Hepatocyte (in vitro differentiated cells): ENCODE measurements at regions not wholly inside any gene's neighbourhood (a gene's known extent, or its start where the extent isn't known, plus 50 kb on each side); places are given as distances from the start of the nearest gene placed in this dataset.

ENCODE experiments used
- DNase-seq: peaks from one replicate; pipeline ENCODE4 v3.0.0-alpha.2; 2016; ENCODE audit warnings: low spot score
- H2AFZ ChIP-seq: fragments of 200-600 bp; sonication (generic); 2 replicates; pipeline ENCODE4 v1.6.0; 2016; ENCODE audit warnings: antibody characterized with exemption, mild to moderate bottlenecking
- H3K27ac ChIP-seq: fragments of 200-600 bp; sonication (generic); 2 replicates; pipeline ENCODE4 v1.5.1; 2016; ENCODE audit warnings: mild to moderate bottlenecking
- H3K27me3 ChIP-seq: fragments of 200-600 bp; sonication (generic); 2 replicates; pipeline ENCODE4 v1.6.1; 2016
- H3K36me3 ChIP-seq: fragments of 200-600 bp; sonication (generic); replicated peaks from 2 replicates; pipeline ENCODE4 v1.5.1; 2016; ENCODE audit warnings: low read depth; ENCODE audit not compliant: insufficient read depth
- H3K4me1 ChIP-seq: fragments of 200-600 bp; sonication (generic); 2 replicates; pipeline ENCODE4 v1.5.1; 2016; ENCODE audit warnings: mild to moderate bottlenecking, moderate library complexity; ENCODE audit not compliant: insufficient read depth
- H3K4me2 ChIP-seq: fragments of 200-600 bp; sonication (generic); 2 replicates; pipeline ENCODE4 v1.6.0; 2016
- H3K4me3 ChIP-seq: fragments of 200-600 bp; sonication (generic); 2 replicates; pipeline ENCODE4 v1.5.1; 2016; ENCODE audit warnings: mild to moderate bottlenecking
- H3K79me2 ChIP-seq: fragments of 200-600 bp; sonication (generic); 2 replicates; pipeline ENCODE4 v1.6.0; 2017; ENCODE audit warnings: mild to moderate bottlenecking
- H3K9me2 ChIP-seq: fragments of 200-600 bp; sonication (generic); replicated peaks from 2 replicates; pipeline ENCODE4 v1.6.0; 2017; ENCODE audit warnings: mild to moderate bottlenecking; ENCODE audit not compliant: insufficient read depth
- H3K9me3 ChIP-seq: fragments of 200-600 bp; sonication (generic); 2 replicates; pipeline ENCODE4 v1.5.1; 2016; ENCODE audit warnings: low read depth, mild to moderate bottlenecking
- H4K20me1 ChIP-seq: fragments of 200-600 bp; sonication (generic); 2 replicates; pipeline ENCODE4 v1.6.0; 2016; ENCODE audit warnings: mild to moderate bottlenecking; ENCODE audit not compliant: insufficient read depth, poor library complexity, severe bottlenecking
- EZH2 ChIP-seq: fragments of 200-600 bp; sonication (generic); IDR thresholded peaks from 2 replicates; pipeline ENCODE4 v1.6.1; 2016; ENCODE audit warnings: antibody characterized with exemption, mild to moderate bottlenecking, borderline replicate concordance
- EZH2phosphoT487 ChIP-seq: fragments of 200-600 bp; sonication (generic); IDR thresholded peaks from one replicate; pipeline ENCODE4 v1.6.1; 2018; ENCODE audit warnings: antibody characterized with exemption, mild to moderate bottlenecking, low read depth, moderate library complexity; ENCODE audit not compliant: unreplicated experiment, severe bottlenecking
- WGBS: methylation state at CpG from one replicate; pipeline ENCODE4 v1.1.6; 2016; ENCODE audit warnings: low lambda C conversion rate; ENCODE audit errors: missing lambda C conversion rate; 5-methylcytosine and 5-hydroxymethylcytosine counted together
- TF ChIP-seq, protein P1 (sequence below): fragments of 200-600 bp; sonication (generic); IDR thresholded peaks from 2 replicates; pipeline ENCODE4 v1.5.1; 2016; ENCODE audit warnings: antibody characterized with exemption, mild to moderate bottlenecking; ENCODE audit not compliant: poor library complexity

DNA sequence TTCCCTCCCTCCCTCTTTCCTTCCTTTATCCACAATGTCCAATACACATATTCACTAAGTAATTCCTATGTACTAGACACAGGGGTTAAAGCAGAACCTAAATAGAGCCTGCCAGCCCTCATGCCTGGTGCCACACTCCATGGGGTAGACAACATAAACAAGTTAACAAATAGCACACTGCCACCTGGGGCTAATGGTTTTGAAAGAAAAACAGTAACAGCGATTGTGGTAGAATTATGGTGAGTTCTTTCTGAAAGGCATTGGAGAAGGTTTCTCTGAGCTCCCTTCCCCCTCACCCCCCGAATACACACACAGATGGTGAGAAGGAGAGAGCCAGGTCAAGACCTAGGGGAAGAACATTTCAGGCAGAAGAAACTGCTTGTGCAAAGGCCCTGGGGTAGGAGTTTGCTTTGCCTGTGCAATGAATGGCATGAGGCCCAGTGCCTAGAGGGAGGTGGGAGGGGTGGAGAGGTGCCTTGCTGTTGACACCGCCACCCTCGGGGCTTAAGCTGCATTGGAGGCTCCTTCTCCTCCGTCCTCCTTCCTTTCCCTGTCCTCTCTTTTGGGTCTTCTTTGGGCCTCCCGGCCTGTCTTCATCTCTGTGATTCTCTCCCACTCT, 502.4 kb upstream of the SULF2 start:
- Histone ChIP-seq H2AFZ (no peak overlapping the region), H3K4me1 (peaks cover 21% of the 10 kb centered on the region), H4K20me1 (no peaks in the 10 kb centered on the region), H3K36me3 (no peaks in the 10 kb centered on the region), H3K79me2 (no peaks in the 10 kb centered on the region), H3K27ac (peak overlapping the region; percentile 48), H3K4me2 (no peak overlapping the region), H3K27me3 (no peaks in the 10 kb centered on the region), H3K9me3 (no peaks in the 10 kb centered on the region), H3K4me3 (no peak overlapping the region), H3K9me2 (no peaks in the 10 kb centered on the region)
- DNase-seq, result no peak
- WGBS, result 85% methylated on average over 4 of the region's 6 CpGs
- TF ChIP-seq EZH2, result no peak
- no peak for TF ChIP-seq EZH2phosphoT487
- TF ChIP-seq, protein P1, sequence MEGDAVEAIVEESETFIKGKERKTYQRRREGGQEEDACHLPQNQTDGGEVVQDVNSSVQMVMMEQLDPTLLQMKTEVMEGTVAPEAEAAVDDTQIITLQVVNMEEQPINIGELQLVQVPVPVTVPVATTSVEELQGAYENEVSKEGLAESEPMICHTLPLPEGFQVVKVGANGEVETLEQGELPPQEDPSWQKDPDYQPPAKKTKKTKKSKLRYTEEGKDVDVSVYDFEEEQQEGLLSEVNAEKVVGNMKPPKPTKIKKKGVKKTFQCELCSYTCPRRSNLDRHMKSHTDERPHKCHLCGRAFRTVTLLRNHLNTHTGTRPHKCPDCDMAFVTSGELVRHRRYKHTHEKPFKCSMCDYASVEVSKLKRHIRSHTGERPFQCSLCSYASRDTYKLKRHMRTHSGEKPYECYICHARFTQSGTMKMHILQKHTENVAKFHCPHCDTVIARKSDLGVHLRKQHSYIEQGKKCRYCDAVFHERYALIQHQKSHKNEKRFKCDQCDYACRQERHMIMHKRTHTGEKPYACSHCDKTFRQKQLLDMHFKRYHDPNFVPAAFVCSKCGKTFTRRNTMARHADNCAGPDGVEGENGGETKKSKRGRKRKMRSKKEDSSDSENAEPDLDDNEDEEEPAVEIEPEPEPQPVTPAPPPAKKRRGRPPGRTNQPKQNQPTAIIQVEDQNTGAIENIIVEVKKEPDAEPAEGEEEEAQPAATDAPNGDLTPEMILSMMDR, result no peak

DNA sequence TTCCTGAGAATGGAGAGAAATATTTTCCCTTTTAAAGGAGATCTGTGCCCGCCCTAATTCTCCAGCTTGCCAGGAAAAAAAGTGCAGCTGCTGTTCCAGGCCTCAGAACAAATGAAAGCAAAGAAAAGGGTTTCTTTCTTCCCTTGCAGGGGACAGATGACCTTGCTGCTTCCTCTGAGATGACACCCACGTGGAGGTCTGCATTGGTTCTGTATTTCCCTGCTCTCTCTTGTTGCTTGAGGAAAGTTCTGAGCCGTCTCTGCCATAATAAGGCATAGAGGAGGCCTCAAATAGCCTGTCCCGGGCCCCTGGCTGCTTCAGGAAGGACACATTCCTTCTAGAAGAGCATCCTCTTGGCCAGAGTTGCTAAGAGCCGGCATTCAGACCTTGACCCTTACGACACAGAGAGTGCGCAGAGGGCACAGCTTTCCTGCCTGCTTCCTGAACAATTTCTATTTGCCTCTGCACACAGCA, 501.8 kb upstream of the SULF2 start:
- Histone ChIP-seq H3K4me3 (no peak overlapping the region), H4K20me1 (no peaks in the 10 kb centered on the region), H3K4me2 (peak overlapping the region; percentile 9), H3K4me1 (peaks cover 21% of the 10 kb centered on the region), H3K79me2 (no peaks in the 10 kb centered on the region), H3K27ac (peak overlapping the region; percentile 48), H3K36me3 (no peaks in the 10 kb centered on the region), H3K9me3 (no peaks in the 10 kb centered on the region), H3K27me3 (no peaks in the 10 kb centered on the region), H3K9me2 (no peaks in the 10 kb centered on the region), H2AFZ (peak overlapping the region; percentile 53)
- 62% methylated on average over 7 of the region's 7 CpGs for WGBS
- DNase-seq, result peak; percentile 31
- TF ChIP-seq, protein P1, result no peak
- TF ChIP-seq EZH2 (no peak), EZH2phosphoT487 (no peak)

DNA sequence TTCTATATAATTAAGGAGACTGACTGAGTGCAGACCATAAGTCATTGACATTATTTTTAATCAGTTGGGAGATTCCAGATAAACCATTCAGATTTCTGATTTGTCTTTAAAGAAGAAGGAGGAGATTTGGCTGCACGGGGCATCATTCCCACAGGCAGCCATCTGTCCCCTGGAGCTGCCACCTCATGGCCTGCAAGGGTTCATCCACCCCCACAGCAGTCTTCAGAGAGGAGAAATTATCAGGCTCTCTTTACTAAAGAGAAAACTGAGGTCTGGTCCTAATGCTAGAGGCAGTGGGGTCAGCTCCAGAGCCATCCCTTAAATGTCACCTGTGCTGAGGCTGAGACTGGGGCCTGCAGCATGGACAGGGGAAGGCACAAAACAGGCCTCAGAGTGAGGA, 501.3 kb upstream of the SULF2 start:
- Histone ChIP-seq H3K79me2 (no peaks in the 10 kb centered on the region), H3K9me2 (no peaks in the 10 kb centered on the region), H3K27ac (peak overlapping the region; percentile 48), H3K4me3 (no peak overlapping the region), H3K36me3 (no peaks in the 10 kb centered on the region), H4K20me1 (no peaks in the 10 kb centered on the region), H3K27me3 (no peaks in the 10 kb centered on the region), H2AFZ (peak overlapping the region; percentile 53), H3K4me2 (peak overlapping the region; percentile 9), H3K4me1 (peaks cover 21% of the 10 kb centered on the region), H3K9me3 (no peaks in the 10 kb centered on the region)
- no peak for DNase-seq
- 50% methylated on average over 1 of the region's 1 CpG for WGBS
- no peak for TF ChIP-seq EZH2phosphoT487
- TF ChIP-seq EZH2, result no peak
- TF ChIP-seq, protein P1, result no peak
